ENCODE measurements at regions not wholly inside any gene's neighbourhood (a gene's known extent, or its start where the extent isn't known, plus 50 kb on each side); places are given as distances from the start of the nearest gene placed in this dataset.

DNA sequence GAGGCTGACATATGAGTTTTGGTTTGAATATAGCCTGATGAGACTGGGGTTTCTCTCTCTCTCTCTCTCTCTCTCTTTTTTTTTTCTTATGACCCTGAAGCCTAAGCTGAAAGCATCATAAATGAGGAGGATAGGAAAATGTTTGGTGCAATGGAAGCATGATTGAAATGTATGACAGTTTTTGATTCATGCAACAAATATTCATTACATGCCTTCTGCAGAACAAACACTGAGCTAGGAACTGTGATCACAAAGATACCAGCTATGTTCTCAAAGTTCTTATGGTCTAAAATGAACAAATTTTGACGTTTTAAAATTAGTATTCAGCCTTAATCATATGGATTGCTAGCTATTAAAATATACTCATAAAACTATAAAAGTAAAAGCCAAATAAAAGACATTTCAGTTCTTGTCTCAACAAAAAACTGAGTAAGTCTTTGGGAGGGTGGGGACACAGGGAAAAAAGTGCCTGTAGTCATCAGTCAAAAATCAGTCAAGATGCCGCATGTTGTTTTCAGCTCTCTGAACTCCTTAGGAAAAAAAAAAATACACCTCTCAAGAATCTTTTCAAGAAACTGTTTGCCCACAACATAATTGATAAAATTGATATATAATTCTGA, 57.2 kb downstream of the NKX6-1 start:
- no peak for DNase-seq (ENCODE audit: low read depth in 2 of 3, low spot score in 2 of 3)

DNA sequence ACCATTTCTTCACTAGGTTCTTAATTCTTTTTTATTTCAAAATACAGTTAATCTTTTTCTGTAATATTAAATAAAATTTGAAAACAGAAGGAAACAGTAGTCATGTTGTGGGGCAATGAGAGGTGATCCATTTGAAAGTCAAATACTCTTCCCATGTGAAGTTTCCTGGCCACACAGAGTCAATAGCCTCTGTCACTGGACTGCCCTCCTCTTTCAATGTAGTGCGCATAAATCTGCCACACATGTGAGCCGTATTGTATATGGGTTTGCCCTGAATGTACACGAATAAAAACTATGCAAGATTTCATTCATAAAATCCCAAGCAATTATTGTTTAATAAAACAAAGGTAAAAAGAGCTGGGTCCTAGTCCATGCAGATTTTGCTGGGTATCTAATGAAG, 59.1 kb downstream of the NKX6-1 start:
- DNase-seq (ENCODE audit: low read depth in 2 of 3, low spot score in 2 of 3), result no peak

DNA sequence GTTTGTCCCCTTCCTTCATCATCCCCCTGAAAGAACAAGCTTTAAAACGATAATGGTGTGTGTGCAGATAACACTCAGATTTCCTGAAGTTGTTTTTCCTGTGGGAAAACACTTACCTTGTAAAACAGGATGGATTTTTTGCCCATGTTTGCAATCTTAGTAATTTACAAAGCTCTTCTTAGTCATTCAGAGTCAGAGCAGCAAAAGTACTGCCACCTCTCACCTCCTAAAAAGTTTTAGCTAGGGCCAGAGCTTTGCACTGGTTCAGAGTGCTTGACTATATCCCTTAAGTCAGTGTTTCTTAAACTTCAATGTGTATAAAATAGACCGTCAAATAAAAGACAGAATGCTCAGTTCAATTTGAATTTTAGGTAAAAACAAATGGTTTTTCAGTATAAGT, 62.3 kb downstream of the NKX6-1 start:
- DNase-seq (ENCODE audit: low read depth in 2 of 3, low spot score in 2 of 3), result no peak

DNA sequence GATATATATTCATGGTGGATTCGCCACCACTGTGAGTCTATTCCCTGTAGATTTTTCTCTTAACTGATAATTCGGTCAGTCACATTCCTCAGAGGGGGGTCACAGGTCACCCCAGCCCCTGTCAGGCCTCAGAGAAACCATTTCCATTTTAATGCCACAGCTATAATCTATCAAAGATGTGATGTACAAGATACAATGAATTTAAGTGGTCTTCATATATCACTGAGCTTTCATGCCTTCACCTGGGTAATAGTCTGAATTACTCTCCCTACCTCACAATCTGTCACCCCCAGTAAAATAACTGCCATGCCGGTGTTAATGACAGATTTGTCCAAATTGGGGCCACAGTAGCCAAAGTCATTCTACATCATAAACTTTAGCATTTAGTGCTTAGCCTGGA, 64.7 kb downstream of the NKX6-1 start:
- DNase-seq (ENCODE audit: low read depth in 2 of 3, low spot score in 2 of 3), result no peak

- no peak for DNase-seq (ENCODE audit: low read depth in 2 of 3, low spot score in 2 of 3)
Measured at GRCh38 chr4:84433633-84434222, 65.4 kb downstream of the NKX6-1 start.

DNA sequence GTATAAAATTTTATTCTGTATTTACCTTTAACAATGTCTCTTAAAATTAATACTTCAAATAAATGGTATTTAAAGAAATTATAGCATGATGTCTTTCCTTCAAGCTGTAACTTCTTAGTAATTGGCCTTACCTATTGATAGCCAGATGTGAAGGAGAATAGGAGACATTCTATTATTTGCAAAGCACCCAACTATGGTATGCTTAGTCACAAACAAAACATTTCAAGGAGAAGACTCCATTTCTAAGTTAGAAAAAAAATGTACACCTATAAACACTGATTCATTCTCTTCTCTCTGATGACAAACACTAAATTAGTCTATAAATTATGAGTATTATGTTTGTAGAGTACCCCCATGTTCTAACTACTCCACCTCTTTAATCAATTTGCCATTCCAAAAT, 66.4 kb downstream of the NKX6-1 start:
- no peak for DNase-seq (ENCODE audit: low read depth in 2 of 3, low spot score in 2 of 3)

- DNase-seq (ENCODE audit: low read depth in 2 of 3, low spot score in 2 of 3), result no peak
Measured at GRCh38 chr4:84420608-84421007, 78.5 kb downstream of the NKX6-1 start.

DNA sequence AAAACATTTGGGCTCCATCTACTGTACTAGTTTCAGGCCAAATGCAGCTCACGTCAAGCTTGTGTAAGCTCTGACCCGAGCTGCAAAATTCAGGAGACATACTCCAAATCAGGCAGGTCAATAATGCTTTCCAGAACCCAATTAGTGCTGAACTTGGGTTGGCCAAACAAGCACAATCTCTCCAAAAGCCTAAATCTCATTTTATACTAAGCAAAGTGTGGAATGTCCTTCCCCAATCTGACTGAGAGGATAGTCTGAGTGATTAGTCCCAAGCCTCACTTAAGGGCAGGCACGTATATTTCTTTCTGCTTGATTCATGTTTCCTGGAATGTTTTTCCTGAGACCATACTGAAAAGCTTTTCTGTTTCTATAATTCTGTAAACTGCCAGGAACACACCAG, 79.9 kb downstream of the NKX6-1 start:
- DNase-seq (ENCODE audit: low read depth in 2 of 3, low spot score in 2 of 3), result no peak

DNA sequence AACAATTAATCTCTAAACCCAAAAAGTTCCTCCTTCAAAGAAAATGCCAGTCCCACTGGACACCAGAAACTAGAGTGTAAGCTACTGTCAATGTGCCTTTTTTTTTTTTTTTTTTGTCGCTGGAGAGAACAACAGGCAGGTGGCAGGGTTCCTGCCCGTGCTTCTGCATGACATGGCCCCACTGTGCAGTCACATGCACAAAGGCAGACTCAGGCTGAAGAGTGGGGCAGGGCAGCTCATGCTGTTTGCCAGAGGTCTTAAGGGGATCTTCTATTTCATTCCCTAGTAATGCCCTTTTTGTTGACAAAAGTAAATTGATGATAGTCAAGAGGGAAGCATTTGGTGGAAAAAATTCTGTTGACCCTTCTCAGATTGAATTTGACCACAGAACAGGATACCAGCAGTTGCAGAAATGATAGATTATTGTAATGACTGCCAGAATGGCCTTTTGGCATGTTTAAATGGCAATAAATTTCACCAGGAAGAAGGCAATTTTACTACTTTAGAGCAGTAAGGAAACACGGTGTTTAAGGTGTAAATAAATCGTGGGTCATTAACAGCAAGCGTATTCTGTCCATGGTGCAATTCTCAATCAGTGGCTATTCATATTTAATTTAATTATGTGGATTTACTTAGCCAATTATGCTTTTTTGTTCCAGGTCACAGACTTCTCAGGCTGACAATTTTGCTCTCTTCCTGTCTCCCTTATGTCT, 80.9 kb downstream of the NKX6-1 start:
- DNase-seq (ENCODE audit: low read depth in 2 of 3, low spot score in 2 of 3), result no peak

DNA sequence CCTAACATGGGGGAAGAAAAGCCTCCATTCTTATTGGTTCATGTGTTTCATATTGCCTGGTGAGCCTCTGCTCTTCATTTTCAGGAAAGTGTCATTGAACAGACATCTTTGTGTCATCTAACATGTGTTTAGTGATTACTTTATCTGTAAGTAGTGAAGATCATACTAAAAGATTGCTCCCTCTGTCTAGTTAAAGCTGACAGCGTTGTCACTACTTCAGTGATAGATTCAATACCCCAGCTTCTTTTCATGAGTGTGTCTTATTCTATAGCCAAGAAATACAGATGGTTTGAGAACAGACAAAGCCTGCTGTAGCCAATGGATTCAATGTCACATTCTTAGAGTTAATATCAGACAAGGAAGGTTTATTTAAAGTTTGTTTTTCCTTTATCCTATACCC, 85.1 kb downstream of the NKX6-1 start:
- no peak for DNase-seq (ENCODE audit: low read depth in 2 of 3, low spot score in 2 of 3)

GRCh38 chr4:84413480-84413879, 85.6 kb downstream of the NKX6-1 start:
- DNase-seq (ENCODE audit: low read depth in 2 of 3, low spot score in 2 of 3), result no peak

GRCh38 chr4:84412062-84412461, 87.0 kb downstream of the NKX6-1 start:
- DNase-seq (ENCODE audit: low read depth in 2 of 3, low spot score in 2 of 3), result no peak

DNA sequence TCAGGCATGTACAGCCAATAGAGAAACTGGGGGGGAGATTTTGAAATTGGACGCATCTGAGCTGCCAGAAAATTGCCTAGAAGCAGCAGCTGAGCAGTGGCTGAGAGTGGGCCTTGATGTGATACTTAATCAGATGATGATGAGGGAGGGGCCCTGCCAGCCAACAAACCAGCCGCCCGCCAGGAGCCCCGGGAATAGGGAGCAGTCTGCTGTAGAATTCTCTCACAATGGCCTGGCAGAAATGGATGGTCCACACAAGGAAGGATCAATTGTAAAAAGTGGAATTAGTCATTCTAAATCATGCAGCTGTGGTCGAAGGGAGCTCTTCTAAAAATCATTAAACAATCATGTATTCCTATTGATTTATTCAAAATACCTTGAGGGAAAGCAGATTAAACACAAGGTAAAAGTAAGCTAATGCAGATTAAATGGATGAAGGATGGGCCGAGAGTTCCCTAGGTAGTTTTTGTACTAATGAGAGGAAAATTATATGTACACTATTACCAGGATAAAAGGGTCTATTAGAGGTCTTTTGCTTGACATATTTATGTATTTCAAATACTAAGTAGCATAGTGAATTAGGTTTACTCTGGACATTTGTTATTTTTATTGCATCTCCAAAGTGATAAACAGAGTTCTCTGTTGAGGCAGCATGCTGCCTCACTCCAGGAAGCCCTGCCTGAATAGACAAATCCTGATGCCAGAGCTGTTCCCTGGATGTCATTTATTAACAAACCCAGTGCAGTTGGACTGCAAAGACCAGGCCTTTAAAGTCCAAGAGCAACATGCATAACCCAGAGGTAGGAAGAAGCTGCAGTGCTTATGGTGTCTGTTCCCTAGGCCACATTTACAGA, 91.3 kb downstream of the NKX6-1 start:
- DNase-seq (ENCODE audit: low read depth in 2 of 3, low spot score in 2 of 3), result no peak

- no peak for DNase-seq (ENCODE audit: low read depth in 2 of 3, low spot score in 2 of 3)
Measured at GRCh38 chr4:84403656-84404055, 95.4 kb downstream of the NKX6-1 start.

GRCh38 chr4:84401701-84402306, 97.3 kb downstream of the NKX6-1 start:
- no peak for DNase-seq (ENCODE audit: low read depth in 2 of 3, low spot score in 2 of 3)

- DNase-seq (ENCODE audit: low read depth in 2 of 3, low spot score in 2 of 3), result no peak
Measured at GRCh38 chr4:84394386-84394785, 104.7 kb downstream of the NKX6-1 start.

DNA sequence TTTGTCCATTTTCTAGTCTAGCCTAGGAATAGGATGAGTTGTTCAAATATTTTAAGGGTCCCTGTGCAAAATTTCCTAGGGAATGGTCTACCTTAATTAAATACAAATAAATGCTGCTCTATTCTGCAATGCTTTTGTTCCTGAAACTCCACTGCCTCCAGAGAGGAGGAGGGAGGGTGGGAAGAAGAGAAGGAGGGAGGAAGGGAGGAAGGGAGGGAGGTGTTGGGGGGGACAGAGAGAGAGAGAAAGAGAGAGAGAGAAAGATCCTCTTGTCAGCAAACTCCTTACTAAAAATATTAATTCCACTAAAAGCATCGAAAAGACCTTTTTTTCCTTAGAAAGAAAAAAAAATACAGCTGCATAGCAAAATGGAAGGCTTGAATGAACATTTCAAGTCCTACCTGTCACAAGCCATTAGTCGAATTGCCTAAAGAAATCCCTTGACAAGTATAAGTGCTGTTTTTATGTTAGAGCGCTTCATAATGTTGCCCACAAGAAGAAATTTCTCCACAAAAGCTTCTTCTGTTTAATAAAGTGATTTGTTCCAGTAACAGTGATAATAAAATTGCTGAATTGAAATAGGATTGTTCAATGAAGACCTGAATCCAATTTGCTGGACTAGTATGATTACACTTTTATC, 106.0 kb downstream of the NKX6-1 start:
- no peak for DNase-seq (ENCODE audit: low read depth in 2 of 3, low spot score in 2 of 3)

- no peak for DNase-seq (ENCODE audit: low read depth in 2 of 3, low spot score in 2 of 3)
Measured at GRCh38 chr4:84389406-84389805, 109.7 kb downstream of the NKX6-1 start.

GRCh38 chr4:84385203-84385602, 113.9 kb downstream of the NKX6-1 start:
- DNase-seq (ENCODE audit: low read depth in 2 of 3, low spot score in 2 of 3), result no peak

GRCh38 chr4:84384801-84385200, 114.3 kb downstream of the NKX6-1 start:
- no peak for DNase-seq (ENCODE audit: low read depth in 2 of 3, low spot score in 2 of 3)

DNA sequence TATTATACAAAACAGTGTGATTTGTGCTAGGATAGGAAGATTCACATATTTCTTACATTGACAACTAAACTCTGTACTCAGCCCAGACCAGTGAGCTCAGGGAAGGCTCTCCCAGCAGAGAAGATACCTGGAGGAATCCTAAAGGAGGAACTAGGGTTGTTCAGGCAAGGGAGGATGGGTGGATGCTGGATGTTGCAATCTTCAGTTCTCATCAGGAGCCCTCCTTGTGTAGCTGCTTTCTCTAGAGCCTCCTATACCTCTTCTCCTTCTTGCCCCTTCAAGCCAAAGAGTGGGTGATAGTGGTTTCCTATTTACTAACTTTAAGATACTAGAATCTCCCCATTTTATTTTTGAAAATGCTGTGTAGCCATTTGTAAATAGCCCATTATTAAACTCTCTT, 117.3 kb downstream of the NKX6-1 start:
- DNase-seq (ENCODE audit: low read depth in 2 of 3, low spot score in 2 of 3), result no peak

All from hematopoietic multipotent progenitor cell (in vitro differentiated cells).